GM12891 (cell line): ENCODE measurements at regions not wholly inside any gene's neighbourhood (a gene's known extent, or its start where the extent isn't known, plus 50 kb on each side); places are given as distances from the start of the nearest gene placed in this dataset.

ENCODE experiments used
- DNase-seq: peaks from one replicate; pipeline ENCODE4 v3.0.0; 2011; ENCODE audit warnings: low spot score; ENCODE audit not compliant: insufficient read length
- FAIRE-seq: peaks from 2 replicates; lab custom pipeline; 2011; peaks lifted over from hg19 to GRCh38; lab: Jason Lieb, UNC
- PAX5 ChIP-seq: IDR thresholded peaks from 2 replicates; pipeline ENCODE4 v1.6.1; 2011; ENCODE audit warnings: low read length, moderate library complexity, mild to moderate bottlenecking; ENCODE audit not compliant: insufficient read depth, severe bottlenecking
- POLR2A ChIP-seq: IDR thresholded peaks from 2 replicates; pipeline ENCODE4 v1.6.1; 2011; ENCODE audit warnings: low read depth, low read length, control low read depth
- POLR2AphosphoS5 ChIP-seq: IDR thresholded peaks from 2 replicates; pipeline ENCODE4 v1.6.1; 2011; ENCODE audit warnings: low read depth, low read length, control low read depth
- POU2F2 ChIP-seq: IDR thresholded peaks from 2 replicates; pipeline ENCODE4 v1.6.1; 2011; ENCODE audit warnings: low read depth, mild to moderate bottlenecking, control low read depth, low read length, moderate library complexity
- SPI1 ChIP-seq: IDR thresholded peaks from 2 replicates; pipeline ENCODE4 v1.6.1; 2011; ENCODE audit warnings: low read depth, low read length, control low read depth
- TAF1 ChIP-seq: IDR thresholded peaks from 2 replicates; pipeline ENCODE4 v1.6.1; 2011; ENCODE audit warnings: low read depth, low read length, control low read depth

GRCh38 chr11:90558328-90558865, 335.5 kb upstream of the CHORDC1 start:
- DNase-seq (no peak), FAIRE-seq (no peak)
- TF ChIP-seq POLR2A (no peak), POU2F2 (no peak), POLR2AphosphoS5 (no peak), TAF1 (no peak), SPI1 (no peak), PAX5 (no peak)

- no peak for DNase-seq
- no peak for TF ChIP-seq POLR2AphosphoS5
- no peak for TF ChIP-seq POU2F2
- TF ChIP-seq TAF1 = no peak
- TF ChIP-seq SPI1 = no peak
- no peak for TF ChIP-seq POLR2A
- TF ChIP-seq PAX5 = no peak
- no peak for FAIRE-seq
These were observed 333.8 kb upstream of the CHORDC1 start for GRCh38 chr11:90556606-90557005.

- no peak for TF ChIP-seq POLR2A
- no peak for TF ChIP-seq SPI1
- TF ChIP-seq PAX5 = no peak
- TF ChIP-seq POLR2AphosphoS5 = no peak
- TF ChIP-seq TAF1 = no peak
- TF ChIP-seq POU2F2 = no peak
- no peak for DNase-seq
- no peak for FAIRE-seq
These were observed 333.2 kb upstream of the CHORDC1 start for GRCh38 chr11:90556026-90556425.

- DNase-seq (no peak), FAIRE-seq (no peak)
- no peak for TF ChIP-seq POLR2A
- no peak for TF ChIP-seq POU2F2
- TF ChIP-seq PAX5 = no peak
- TF ChIP-seq TAF1 = no peak
- no peak for TF ChIP-seq POLR2AphosphoS5
- no peak for TF ChIP-seq SPI1
These were observed 332.6 kb upstream of the CHORDC1 start for GRCh38 chr11:90555477-90555876.

- no peak for FAIRE-seq
- TF ChIP-seq POLR2A (no peak), PAX5 (no peak), POU2F2 (no peak), SPI1 (no peak), TAF1 (no peak), POLR2AphosphoS5 (no peak)
- DNase-seq = no peak
These were observed 319.2 kb upstream of the CHORDC1 start for GRCh38 chr11:90542092-90542491.

- DNase-seq = no peak
- FAIRE-seq = no peak
- TF ChIP-seq PAX5 (no peak), POU2F2 (no peak), POLR2AphosphoS5 (no peak), POLR2A (no peak), TAF1 (no peak), SPI1 (no peak)
These were observed 313.5 kb upstream of the CHORDC1 start for GRCh38 chr11:90536301-90536700.

- FAIRE-seq = no peak
- DNase-seq = no peak
- TF ChIP-seq POLR2AphosphoS5 (no peak), TAF1 (no peak), SPI1 (no peak), POLR2A (no peak), POU2F2 (no peak), PAX5 (no peak)
These were observed 309.3 kb upstream of the CHORDC1 start for GRCh38 chr11:90532125-90532524.

GRCh38 chr11:90531001-90531400, 308.2 kb upstream of the CHORDC1 start:
- no peak for FAIRE-seq
- no peak for TF ChIP-seq POU2F2
- no peak for DNase-seq

- DNase-seq (no peak), FAIRE-seq (no peak)
- TF ChIP-seq POU2F2 = no peak
- TF ChIP-seq TAF1 = no peak
- no peak for TF ChIP-seq PAX5
- no peak for TF ChIP-seq POLR2AphosphoS5
- no peak for TF ChIP-seq POLR2A
- no peak for TF ChIP-seq SPI1
These were observed 303.1 kb upstream of the CHORDC1 start for GRCh38 chr11:90525962-90526361.

GRCh38 chr11:90512846-90513245, 290.0 kb upstream of the CHORDC1 start:
- FAIRE-seq (no peak), DNase-seq (no peak)
- TF ChIP-seq POLR2A = no peak
- no peak for TF ChIP-seq TAF1

GRCh38 chr11:90510839-90511238, 288.0 kb upstream of the CHORDC1 start:
- FAIRE-seq = no peak
- no peak for DNase-seq
- TF ChIP-seq POLR2AphosphoS5 (no peak), POU2F2 (no peak), POLR2A (no peak), TAF1 (no peak), SPI1 (no peak), PAX5 (no peak)
